Brain microvascular endothelial cell (primary cell): ENCODE measurements at regions not wholly inside any gene's neighbourhood (a gene's known extent, or its start where the extent isn't known, plus 50 kb on each side); places are given as distances from the start of the nearest gene placed in this dataset.
"Not testable (repeated sequence)": the region's sequence is repeated elsewhere in the genome, so short reads cannot be mapped to it uniquely, and the experiment has no call there.

Experiments used
- DNase-seq: peaks from one replicate; pipeline ENCODE4 v3.0.0-alpha.2; 2020
- H3K27ac ChIP-seq: fragments of 250-450 bp; sonication (Bioruptor Pico); 2 replicates; pipeline ENCODE4 v1.5.1; 2020; ENCODE audit warnings: mild to moderate bottlenecking, moderate library complexity
- H3K27me3 ChIP-seq: fragments of 250-450 bp; sonication (Bioruptor Pico); replicated peaks from 2 replicates; pipeline ENCODE4 v1.5.1; 2020; ENCODE audit warnings: mild to moderate bottlenecking
- H3K36me3 ChIP-seq: fragments of 250-450 bp; sonication (Bioruptor Pico); replicated peaks from 2 replicates; pipeline ENCODE4 v1.5.1; 2020; ENCODE audit warnings: mild to moderate bottlenecking
- H3K4me3 ChIP-seq: 2 replicates; pipeline ENCODE4 v1.5.1; 2011; ENCODE audit warnings: low read depth, mild to moderate bottlenecking, control low read depth, low read length, moderate library complexity
- in situ Hi-C: cut with HindIII; loops from 2 replicates; pipeline ENCODE4 v1.10.0; 2017; ENCODE audit warnings: low sequenced_read_pairs, low pct_ligation_motif_present
- TF ChIP-seq, protein P1 (sequence below): IDR thresholded peaks from 2 replicates; pipeline ENCODE4 v1.5.1; 2011; ENCODE audit warnings: low read depth, mild to moderate bottlenecking, moderate library complexity, low read length, control low read depth, inconsistent platforms; ENCODE audit errors: missing control alignments

- no peak overlapping the region for H3K27ac ChIP-seq
- no peak for DNase-seq
- TF ChIP-seq, protein P1, sequence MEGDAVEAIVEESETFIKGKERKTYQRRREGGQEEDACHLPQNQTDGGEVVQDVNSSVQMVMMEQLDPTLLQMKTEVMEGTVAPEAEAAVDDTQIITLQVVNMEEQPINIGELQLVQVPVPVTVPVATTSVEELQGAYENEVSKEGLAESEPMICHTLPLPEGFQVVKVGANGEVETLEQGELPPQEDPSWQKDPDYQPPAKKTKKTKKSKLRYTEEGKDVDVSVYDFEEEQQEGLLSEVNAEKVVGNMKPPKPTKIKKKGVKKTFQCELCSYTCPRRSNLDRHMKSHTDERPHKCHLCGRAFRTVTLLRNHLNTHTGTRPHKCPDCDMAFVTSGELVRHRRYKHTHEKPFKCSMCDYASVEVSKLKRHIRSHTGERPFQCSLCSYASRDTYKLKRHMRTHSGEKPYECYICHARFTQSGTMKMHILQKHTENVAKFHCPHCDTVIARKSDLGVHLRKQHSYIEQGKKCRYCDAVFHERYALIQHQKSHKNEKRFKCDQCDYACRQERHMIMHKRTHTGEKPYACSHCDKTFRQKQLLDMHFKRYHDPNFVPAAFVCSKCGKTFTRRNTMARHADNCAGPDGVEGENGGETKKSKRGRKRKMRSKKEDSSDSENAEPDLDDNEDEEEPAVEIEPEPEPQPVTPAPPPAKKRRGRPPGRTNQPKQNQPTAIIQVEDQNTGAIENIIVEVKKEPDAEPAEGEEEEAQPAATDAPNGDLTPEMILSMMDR: no peak
- H3K27me3 ChIP-seq: no peaks in the 10 kb centered on the region
- H3K36me3 ChIP-seq: no peaks in the 10 kb centered on the region
- in situ Hi-C loops: no loop called here
- no peak overlapping the region for H3K4me3 ChIP-seq
Measured at GRCh38 chr2:53498210-53498609, 269.4 kb upstream of the CHAC2 start.

- Histone ChIP-seq H3K27me3 (no peaks in the 10 kb centered on the region), H3K4me3 (no peak overlapping the region), H3K27ac (no peak overlapping the region), H3K36me3 (no peaks in the 10 kb centered on the region)
- TF ChIP-seq, protein P1: no peak
- no peak for DNase-seq
- in situ Hi-C loops: no loop called here
Measured at GRCh38 chr2:53497020-53497419, 270.6 kb upstream of the CHAC2 start.

DNA sequence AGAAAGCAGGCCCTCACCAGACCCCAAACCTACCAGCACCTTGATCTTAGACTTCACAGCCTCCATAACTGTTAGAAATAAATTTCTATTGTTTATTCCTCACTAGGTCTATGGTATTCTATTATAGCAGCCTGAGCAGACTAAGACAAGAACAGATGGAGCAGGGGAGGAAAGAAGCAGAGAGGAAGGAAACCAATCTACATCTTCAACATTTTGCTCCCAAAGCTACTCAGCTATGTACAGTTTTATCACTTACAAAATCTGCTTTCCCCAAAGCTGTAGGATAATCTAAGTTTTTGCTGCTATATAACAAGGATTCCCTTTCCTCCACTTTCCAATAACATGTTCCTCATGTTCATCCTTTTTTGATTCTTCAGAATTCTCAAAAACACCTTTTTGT, 274.4 kb upstream of the CHAC2 start:
- in situ Hi-C loops: no loop called here
- TF ChIP-seq, protein P1: no peak

DNA sequence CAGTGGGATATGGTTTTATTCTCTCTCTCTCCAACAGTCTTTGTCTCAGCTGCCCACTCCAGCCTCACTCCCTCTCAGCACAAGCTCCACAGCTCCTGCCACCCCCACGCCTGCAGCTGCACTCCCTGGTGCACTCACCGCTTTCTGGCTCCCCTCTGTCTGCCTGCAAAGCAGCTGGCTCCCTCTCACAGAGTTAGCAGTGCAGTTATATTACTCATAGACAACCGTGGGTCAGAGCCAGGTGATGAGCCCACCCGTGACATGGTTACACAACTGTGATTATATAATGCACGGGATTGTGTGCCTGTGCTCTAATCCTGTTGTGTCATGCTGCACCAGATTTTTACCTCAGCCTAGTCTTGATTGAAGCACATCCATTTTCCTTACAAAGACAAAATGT, 276.9 kb upstream of the CHAC2 start:
- in situ Hi-C loops: no loop called here
- no peak overlapping the region for H3K4me3 ChIP-seq
- H3K27ac ChIP-seq: no peak overlapping the region
- TF ChIP-seq, protein P1: no peak
- no peaks in the 10 kb centered on the region for H3K27me3 ChIP-seq
- no peaks in the 10 kb centered on the region for H3K36me3 ChIP-seq
- peak; percentile 41 for DNase-seq

More for the DNA sequence above, 274.4 kb upstream of the CHAC2 start:
- no peak for DNase-seq
- H3K4me3 ChIP-seq: no peak overlapping the region
- H3K27me3 ChIP-seq: no peaks in the 10 kb centered on the region
- H3K36me3 ChIP-seq: no peaks in the 10 kb centered on the region
- H3K27ac ChIP-seq: no peak overlapping the region

DNA sequence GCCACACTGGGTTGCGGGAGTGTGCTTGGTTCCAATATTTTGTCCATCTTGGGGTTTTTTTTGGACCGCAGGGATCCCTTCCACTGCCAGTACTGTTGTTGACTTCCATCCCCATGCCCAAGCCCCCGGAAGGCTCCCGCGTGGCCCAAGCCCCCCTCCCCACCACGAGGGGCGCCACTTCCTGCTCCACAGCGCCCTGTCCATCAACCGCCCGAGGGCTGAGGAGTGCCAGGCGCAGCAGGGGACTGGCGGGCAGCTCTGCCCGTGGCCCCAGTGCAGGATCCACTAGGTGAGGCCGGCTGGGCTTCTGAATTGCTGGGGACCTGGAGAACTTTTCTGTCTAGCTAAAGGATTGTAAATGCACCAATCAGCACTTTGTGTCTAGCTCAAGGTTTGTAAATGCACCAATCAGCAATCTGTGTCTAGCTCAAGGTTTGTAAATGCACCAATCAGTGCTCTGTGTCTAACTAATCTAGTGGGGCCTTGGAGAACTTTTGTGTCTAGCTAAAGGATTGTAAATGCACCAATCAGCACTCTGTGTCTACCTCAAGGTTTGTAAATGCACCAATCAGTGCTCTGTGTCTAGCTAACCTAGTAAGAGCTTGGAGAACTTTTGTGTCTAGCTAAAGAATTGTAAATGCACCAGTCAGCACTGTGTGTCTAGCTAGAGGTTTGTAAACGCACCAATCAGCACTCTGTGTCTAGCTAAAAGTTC, 281.3 kb upstream of the CHAC2 start:
- not testable (repeated sequence) for H3K36me3 ChIP-seq

GRCh38 chr2:53485021-53485728, 282.4 kb upstream of the CHAC2 start:
- no peaks in the 10 kb centered on the region for H3K27me3 ChIP-seq
- no peak for DNase-seq
- TF ChIP-seq, protein P1: no peak
- H3K27ac ChIP-seq: no peak overlapping the region
- in situ Hi-C loops: no loop called here
- no peaks in the 10 kb centered on the region for H3K36me3 ChIP-seq
- no peak overlapping the region for H3K4me3 ChIP-seq

More for the DNA sequence above, 281.3 kb upstream of the CHAC2 start:
- H3K27ac ChIP-seq, in situ Hi-C loops, H3K4me3 ChIP-seq, H3K27me3 ChIP-seq, DNase-seq: not testable (repeated sequence)
